ENCODE measurements at regions not wholly inside any gene's neighbourhood (a gene's known extent, or its start where the extent isn't known, plus 50 kb on each side); places are given as distances from the start of the nearest gene placed in this dataset.

DNA sequence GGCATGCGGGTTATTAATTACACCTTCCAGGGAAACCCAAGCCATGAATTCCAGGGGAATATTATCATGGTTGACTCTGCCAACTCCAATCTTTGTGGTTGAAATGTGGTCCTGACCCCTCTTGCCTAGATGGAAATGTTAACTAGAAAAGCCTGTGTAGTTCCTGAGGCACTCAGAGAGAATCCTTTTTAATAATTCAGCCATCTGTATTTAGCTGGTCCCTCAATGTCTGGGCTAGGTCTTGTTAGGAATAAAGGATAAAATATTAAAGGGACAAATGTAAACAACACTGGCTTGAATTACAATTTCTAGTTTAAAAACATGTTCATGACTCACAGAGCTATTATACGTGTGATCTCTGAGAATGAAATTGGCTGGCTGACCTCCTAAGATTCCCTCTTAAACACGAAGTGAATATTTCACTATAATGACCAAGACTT is 435.2 kb upstream of the SUCLG2 start:
- no peaks in the 10 kb centered on the region for H3K4me1 Mint-ChIP-seq (ENCODE audit: low read depth, unreplicated experiment)
- no peak for DNase-seq
- H3K4me3 Mint-ChIP-seq (ENCODE audit: unreplicated experiment): no peak overlapping the region
- H3K27me3 Mint-ChIP-seq (ENCODE audit: unreplicated experiment): no peaks in the 10 kb centered on the region
- no peak overlapping the region for H3K27ac Mint-ChIP-seq (ENCODE audit: unreplicated experiment)
- no peaks in the 10 kb centered on the region for H3K9me3 Mint-ChIP-seq (ENCODE audit: unreplicated experiment)
- no peak for TF ChIP-seq CTCF (IDR thresholded peaks at IDR 0.05; ENCODE audit: partially characterized antibody, unreplicated experiment)
- H3K36me3 Mint-ChIP-seq (ENCODE audit: unreplicated experiment): no peaks in the 10 kb centered on the region

DNA sequence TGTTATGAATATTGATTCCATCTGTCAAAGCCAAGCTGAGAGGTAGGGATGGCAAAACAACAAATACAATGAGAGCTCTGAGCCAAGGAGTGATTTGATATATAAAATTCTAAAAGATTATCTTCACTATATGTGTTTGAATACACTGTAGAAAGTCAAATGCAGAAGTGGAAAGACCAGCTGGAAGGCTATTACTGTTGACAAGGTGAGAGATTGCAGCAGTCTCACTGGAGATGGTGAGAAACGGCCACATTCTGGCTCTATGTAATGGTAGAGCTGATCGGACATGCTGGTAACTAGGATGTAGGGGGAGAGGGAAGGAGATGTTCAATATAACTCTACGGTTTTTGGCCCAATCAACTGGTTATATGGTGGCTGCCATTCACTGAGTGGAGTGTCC is 434.2 kb upstream of the SUCLG2 start:
- Mint-ChIP-seq H3K27me3 (ENCODE audit: unreplicated experiment) (no peaks in the 10 kb centered on the region), H3K27ac (ENCODE audit: unreplicated experiment) (no peak overlapping the region), H3K4me1 (ENCODE audit: low read depth, unreplicated experiment) (no peaks in the 10 kb centered on the region), H3K4me3 (ENCODE audit: unreplicated experiment) (no peak overlapping the region), H3K36me3 (ENCODE audit: unreplicated experiment) (no peaks in the 10 kb centered on the region), H3K9me3 (ENCODE audit: unreplicated experiment) (no peaks in the 10 kb centered on the region)
- TF ChIP-seq CTCF (IDR thresholded peaks at IDR 0.05; ENCODE audit: partially characterized antibody, unreplicated experiment): no peak
- no peak for DNase-seq

DNA sequence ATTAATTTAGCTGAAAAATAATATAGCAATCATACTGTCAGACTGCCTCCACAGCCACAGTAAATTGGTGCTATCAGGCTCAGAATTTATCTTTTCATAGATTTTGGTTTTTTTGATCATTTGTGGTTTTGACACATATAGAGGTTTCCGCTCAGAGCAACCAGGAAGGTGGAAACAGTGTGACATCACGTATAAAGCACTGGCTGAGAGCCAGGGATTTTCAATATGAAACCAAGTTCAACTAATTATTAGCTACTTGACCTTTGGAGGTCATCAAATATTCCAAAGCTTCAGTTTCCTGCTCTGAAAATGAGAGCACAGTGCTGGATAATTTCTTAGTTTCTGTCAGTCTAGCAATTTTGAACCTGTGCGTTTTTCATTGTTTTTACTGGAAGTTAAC is 433.8 kb upstream of the SUCLG2 start:
- no peak overlapping the region for H3K27ac Mint-ChIP-seq (ENCODE audit: unreplicated experiment)
- no peak for TF ChIP-seq CTCF (IDR thresholded peaks at IDR 0.05; ENCODE audit: partially characterized antibody, unreplicated experiment)
- DNase-seq: no peak
- H3K9me3 Mint-ChIP-seq (ENCODE audit: unreplicated experiment): no peaks in the 10 kb centered on the region
- no peak overlapping the region for H3K4me3 Mint-ChIP-seq (ENCODE audit: unreplicated experiment)
- no peaks in the 10 kb centered on the region for H3K4me1 Mint-ChIP-seq (ENCODE audit: low read depth, unreplicated experiment)
- H3K27me3 Mint-ChIP-seq (ENCODE audit: unreplicated experiment): no peaks in the 10 kb centered on the region
- no peaks in the 10 kb centered on the region for H3K36me3 Mint-ChIP-seq (ENCODE audit: unreplicated experiment)

DNA sequence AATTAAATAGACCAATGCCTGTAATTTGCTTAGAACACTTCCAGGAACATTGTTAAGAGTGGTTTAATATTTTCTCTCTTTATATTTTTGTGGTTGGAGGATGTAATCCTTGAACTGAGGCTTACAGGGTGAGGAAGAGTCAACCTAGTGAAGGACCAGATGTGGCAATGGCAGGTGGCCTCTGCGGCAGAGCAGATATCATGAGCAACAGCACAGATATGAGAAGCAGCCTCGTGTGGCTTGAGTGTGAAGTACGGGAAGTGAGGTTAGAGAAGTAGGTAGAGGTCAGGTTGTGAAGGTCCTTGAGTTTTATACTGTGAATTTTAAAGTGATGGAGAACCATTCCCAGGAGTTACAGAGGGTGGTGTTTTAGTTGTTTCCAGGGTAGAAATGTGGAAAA is 417.6 kb upstream of the SUCLG2 start:
- Mint-ChIP-seq H3K4me1 (ENCODE audit: low read depth, unreplicated experiment) (no peaks in the 10 kb centered on the region), H3K36me3 (ENCODE audit: unreplicated experiment) (no peaks in the 10 kb centered on the region), H3K9me3 (ENCODE audit: unreplicated experiment) (peaks cover 3% of the 10 kb centered on the region), H3K27ac (ENCODE audit: unreplicated experiment) (no peak overlapping the region), H3K4me3 (ENCODE audit: unreplicated experiment) (no peak overlapping the region), H3K27me3 (ENCODE audit: unreplicated experiment) (peaks cover 2% of the 10 kb centered on the region)
- TF ChIP-seq CTCF (IDR thresholded peaks at IDR 0.05; ENCODE audit: partially characterized antibody, unreplicated experiment): no peak
- DNase-seq: no peak

- no peaks in the 10 kb centered on the region for H3K4me1 Mint-ChIP-seq (ENCODE audit: low read depth, unreplicated experiment)
- no peak overlapping the region for H3K4me3 Mint-ChIP-seq (ENCODE audit: unreplicated experiment)
- no peak for TF ChIP-seq CTCF (IDR thresholded peaks at IDR 0.05; ENCODE audit: partially characterized antibody, unreplicated experiment)
- H3K9me3 Mint-ChIP-seq (ENCODE audit: unreplicated experiment): peaks cover 3% of the 10 kb centered on the region
- peaks cover under 1% of the 10 kb centered on the region for H3K27me3 Mint-ChIP-seq (ENCODE audit: unreplicated experiment)
- H3K27ac Mint-ChIP-seq (ENCODE audit: unreplicated experiment): no peak overlapping the region
- DNase-seq: no peak
- no peaks in the 10 kb centered on the region for H3K36me3 Mint-ChIP-seq (ENCODE audit: unreplicated experiment)
Measured at GRCh38 chr3:68070186-68070585, 415.8 kb upstream of the SUCLG2 start.
